ENCODE measurements at regions not wholly inside any gene's neighbourhood (a gene's known extent, or its start where the extent isn't known, plus 50 kb on each side); places are given as distances from the start of the nearest gene placed in this dataset.

DNA sequence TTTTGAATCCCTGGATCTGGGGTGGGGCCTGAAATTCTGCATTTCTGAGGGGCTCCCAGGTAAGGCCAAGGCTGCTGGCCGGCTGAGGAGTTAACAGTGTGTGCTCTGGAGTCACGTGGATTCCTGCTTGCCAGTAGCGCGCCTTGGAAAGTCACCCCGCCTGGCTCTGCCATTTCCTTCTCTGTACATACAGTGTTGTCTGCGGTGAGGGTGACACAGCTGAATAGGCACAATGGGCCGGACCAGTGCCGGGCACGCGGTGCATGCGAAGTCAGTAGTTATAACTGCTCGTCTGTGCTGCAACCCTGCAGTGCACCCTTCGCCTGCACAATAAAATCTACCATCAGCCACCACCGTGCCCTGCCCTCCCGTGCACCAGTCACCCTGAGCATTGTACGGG lies 68.0 kb upstream of the EEPD1 start:
- Histone ChIP-seq H3K36me3 (replicated peaks in 1 of 2; ENCODE audit: control insufficient read depth in 2 of 2, insufficient read depth in 2 of 2, low read length in 2 of 2) (no peaks in the 10 kb centered on the region), H2AFZ (ENCODE audit: low read length) (peak overlapping the region; percentile 29), H3K18ac (ENCODE audit: low read length) (no peak overlapping the region), H2AK5ac (ENCODE audit: low read depth, low read length) (peak overlapping the region; percentile 23), H3K4ac (ENCODE audit: low read length) (no peak overlapping the region), H3K4me1 (ENCODE audit: control insufficient read depth in 2 of 2, insufficient read depth in 1 of 2, low read depth in 1 of 2, low read length in 2 of 2) (peaks cover 0 to 5% of the 10 kb centered on the region in 2 donors), H2BK12ac (ENCODE audit: low read length) (no peak overlapping the region), H3K27ac (replicated peaks; ENCODE audit: low read length) (no peak overlapping the region), H2BK5ac (ENCODE audit: low read length) (no peak overlapping the region), H2BK15ac (ENCODE audit: low read length) (no peak overlapping the region), H3K23ac (ENCODE audit: low read depth, low read length, poor library complexity) (no peak overlapping the region), H3K14ac (ENCODE audit: low read length) (no peak overlapping the region), H3K9ac (ENCODE audit: low read depth, low read length, poor library complexity) (no peak overlapping the region), H2BK120ac (ENCODE audit: low read depth, low read length) (no peak overlapping the region), H3K79me1 (ENCODE audit: low read depth, low read length) (no peaks in the 10 kb centered on the region), H4K91ac (ENCODE audit: low read depth, low read length, poor library complexity) (no peak overlapping the region), H3K4me3 (ENCODE audit: low read length in 2 of 2) (no peak overlapping the region), H4K8ac (ENCODE audit: low read depth, low read length) (no peak overlapping the region), H3K9me3 (replicated peaks in 1 of 2; ENCODE audit: control insufficient read depth in 2 of 2, insufficient read depth in 1 of 2, low read depth in 1 of 2, low read length in 2 of 2) (peaks cover 3 to 4% of the 10 kb centered on the region in 2 donors), H3K27me3 (ENCODE audit: control insufficient read depth in 3 of 3, insufficient read depth in 3 of 3, low read depth in 1 of 3, low read length in 3 of 3) (no peaks in the 10 kb centered on the region), H3K4me2 (ENCODE audit: insufficient read depth, low read length, poor library complexity, severe bottlenecking) (no peak overlapping the region)
- DNase-seq (ENCODE audit: low spot score) = no peak
- WGBS, 2 donors (ENCODE audit: extremely low coverage in 2 of 2, insufficient read length in 2 of 2, insufficient replicate concordance in 1 of 2) = no CpG with 5 or more reads among the region's 16 CpGs

DNA sequence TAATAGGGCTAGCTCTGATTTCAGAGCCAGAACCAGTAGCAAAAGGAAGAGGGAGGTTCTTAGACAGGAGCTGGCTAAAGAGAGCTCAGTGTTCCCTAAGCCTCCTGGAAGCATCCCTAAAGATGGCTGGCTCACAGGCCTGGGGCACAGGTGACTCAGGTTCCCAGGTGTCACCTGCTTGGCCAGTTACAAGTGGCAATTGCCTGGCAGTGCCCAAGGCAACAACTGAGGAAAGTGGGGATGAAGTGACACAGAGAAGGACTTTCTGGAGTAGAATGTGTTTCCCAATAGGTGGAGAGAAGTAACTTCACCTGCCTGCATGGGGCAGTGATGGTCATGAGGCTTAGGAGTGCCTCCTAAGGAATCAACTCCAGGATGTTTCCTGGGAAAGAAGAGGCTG lies 66.5 kb upstream of the EEPD1 start:
- Histone ChIP-seq H3K23ac (ENCODE audit: low read depth, low read length, poor library complexity) (no peak overlapping the region), H3K9ac (ENCODE audit: low read depth, low read length, poor library complexity) (no peak overlapping the region), H4K91ac (ENCODE audit: low read depth, low read length, poor library complexity) (no peak overlapping the region), H2AFZ (ENCODE audit: low read length) (no peak overlapping the region), H4K8ac (ENCODE audit: low read depth, low read length) (no peak overlapping the region), H3K18ac (ENCODE audit: low read length) (no peak overlapping the region), H3K27ac (replicated peaks; ENCODE audit: low read length) (no peak overlapping the region), H2AK5ac (ENCODE audit: low read depth, low read length) (no peak overlapping the region), H3K36me3 (replicated peaks in 1 of 2; ENCODE audit: control insufficient read depth in 2 of 2, insufficient read depth in 2 of 2, low read length in 2 of 2) (no peaks in the 10 kb centered on the region), H3K4me3 (ENCODE audit: low read length in 2 of 2) (no peak overlapping the region), H3K4me2 (ENCODE audit: insufficient read depth, low read length, poor library complexity, severe bottlenecking) (no peak overlapping the region), H2BK15ac (ENCODE audit: low read length) (no peak overlapping the region), H2BK120ac (ENCODE audit: low read depth, low read length) (no peak overlapping the region), H3K4me1 (ENCODE audit: control insufficient read depth in 2 of 2, insufficient read depth in 1 of 2, low read depth in 1 of 2, low read length in 2 of 2) (peaks cover 0 to 5% of the 10 kb centered on the region in 2 donors), H3K4ac (ENCODE audit: low read length) (no peak overlapping the region), H2BK12ac (ENCODE audit: low read length) (no peak overlapping the region), H3K9me3 (replicated peaks in 1 of 2; ENCODE audit: control insufficient read depth in 2 of 2, insufficient read depth in 1 of 2, low read depth in 1 of 2, low read length in 2 of 2) (peaks cover 3 to 4% of the 10 kb centered on the region in 2 donors), H2BK5ac (ENCODE audit: low read length) (no peak overlapping the region), H3K79me1 (ENCODE audit: low read depth, low read length) (no peaks in the 10 kb centered on the region), H3K27me3 (ENCODE audit: control insufficient read depth in 3 of 3, insufficient read depth in 3 of 3, low read depth in 1 of 3, low read length in 3 of 3) (no peaks in the 10 kb centered on the region), H3K14ac (ENCODE audit: low read length) (no peak overlapping the region)
- DNase-seq (ENCODE audit: low spot score) = no peak

DNA sequence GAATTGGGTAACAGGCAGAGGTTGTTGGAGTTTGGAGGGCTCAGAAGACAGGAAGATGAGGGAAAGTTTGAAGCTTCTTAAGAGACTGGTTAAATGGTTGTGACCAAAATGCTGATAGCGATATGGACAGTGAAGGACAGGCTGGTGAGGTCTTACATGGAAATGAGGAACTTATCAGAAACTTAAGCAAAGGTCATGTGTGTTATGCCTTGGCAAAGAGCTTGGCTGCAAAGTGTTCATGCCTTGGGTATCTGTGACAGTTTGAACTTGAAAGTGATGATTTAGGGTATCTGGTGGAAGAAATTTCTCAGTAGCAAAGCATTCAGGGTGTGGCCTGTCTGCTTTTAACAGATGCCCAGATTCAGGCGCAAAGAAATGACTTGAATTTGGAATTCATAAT lies 64.5 kb upstream of the EEPD1 start:
- H3K27ac ChIP-seq (replicated peaks; ENCODE audit: low read length) = no peak overlapping the region
- H3K23ac ChIP-seq (ENCODE audit: low read depth, low read length, poor library complexity) = no peak overlapping the region
- H2BK5ac ChIP-seq (ENCODE audit: low read length) = no peak overlapping the region
- H2BK12ac ChIP-seq (ENCODE audit: low read length) = no peak overlapping the region
- H2AFZ ChIP-seq (ENCODE audit: low read length) = no peak overlapping the region
- H3K4ac ChIP-seq (ENCODE audit: low read length) = no peak overlapping the region
- no peak overlapping the region for H3K9ac ChIP-seq (ENCODE audit: low read depth, low read length, poor library complexity)
- H2BK15ac ChIP-seq (ENCODE audit: low read length) = no peak overlapping the region
- no peak overlapping the region for H3K4me2 ChIP-seq (ENCODE audit: insufficient read depth, low read length, poor library complexity, severe bottlenecking)
- H3K4me3 ChIP-seq (ENCODE audit: low read length in 2 of 2) = no peak overlapping the region
- peaks cover 3 to 7% of the 10 kb centered on the region in 2 donors for H3K9me3 ChIP-seq (replicated peaks in 1 of 2; ENCODE audit: control insufficient read depth in 2 of 2, insufficient read depth in 1 of 2, low read depth in 1 of 2, low read length in 2 of 2)
- no peaks in the 10 kb centered on the region for H3K79me1 ChIP-seq (ENCODE audit: low read depth, low read length)
- no CpG with 5 or more reads among the region's 2 CpGs for WGBS, 2 donors (ENCODE audit: extremely low coverage in 2 of 2, insufficient read length in 2 of 2, insufficient replicate concordance in 1 of 2)
- no peaks in the 10 kb centered on the region for H3K36me3 ChIP-seq (replicated peaks in 1 of 2; ENCODE audit: control insufficient read depth in 2 of 2, insufficient read depth in 2 of 2, low read length in 2 of 2)
- no peak for DNase-seq (ENCODE audit: low spot score)
- no peak overlapping the region for H4K8ac ChIP-seq (ENCODE audit: low read depth, low read length)
- no peaks in the 10 kb centered on the region for H3K4me1 ChIP-seq (ENCODE audit: control insufficient read depth in 2 of 2, insufficient read depth in 1 of 2, low read depth in 1 of 2, low read length in 2 of 2)
- no peak overlapping the region for H3K18ac ChIP-seq (ENCODE audit: low read length)
- H3K14ac ChIP-seq (ENCODE audit: low read length) = no peak overlapping the region
- H2AK5ac ChIP-seq (ENCODE audit: low read depth, low read length) = no peak overlapping the region
- no peak overlapping the region for H2BK120ac ChIP-seq (ENCODE audit: low read depth, low read length)
- no peak overlapping the region for H4K91ac ChIP-seq (ENCODE audit: low read depth, low read length, poor library complexity)
- no peaks in the 10 kb centered on the region for H3K27me3 ChIP-seq (ENCODE audit: control insufficient read depth in 3 of 3, insufficient read depth in 3 of 3, low read depth in 1 of 3, low read length in 3 of 3)

DNA sequence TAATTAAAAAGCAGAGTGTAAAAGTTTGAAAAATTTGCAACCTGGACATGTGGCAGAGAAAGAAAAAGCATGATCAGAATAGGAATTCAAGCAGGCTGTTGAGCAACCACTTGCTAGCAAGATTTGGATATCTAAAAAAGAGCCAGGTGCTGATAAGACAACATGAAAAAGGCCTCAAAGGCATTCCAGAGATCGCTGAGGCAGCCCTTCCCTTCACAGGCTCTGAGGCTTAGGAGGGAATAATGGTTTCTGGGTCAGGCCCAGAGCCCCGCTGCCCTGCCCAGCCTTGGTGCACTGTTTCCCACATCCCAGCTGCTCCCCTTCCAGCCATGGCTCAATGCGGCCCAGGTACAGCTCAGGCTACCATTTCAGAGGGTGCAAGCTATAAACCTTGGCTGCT lies 64.1 kb upstream of the EEPD1 start:
- Histone ChIP-seq H3K4me3 (ENCODE audit: low read length in 2 of 2) (no peak overlapping the region), H3K36me3 (replicated peaks in 1 of 2; ENCODE audit: control insufficient read depth in 2 of 2, insufficient read depth in 2 of 2, low read length in 2 of 2) (no peaks in the 10 kb centered on the region), H2AFZ (ENCODE audit: low read length) (no peak overlapping the region), H3K4ac (ENCODE audit: low read length) (no peak overlapping the region), H3K14ac (ENCODE audit: low read length) (no peak overlapping the region), H3K4me2 (ENCODE audit: insufficient read depth, low read length, poor library complexity, severe bottlenecking) (no peak overlapping the region), H2BK12ac (ENCODE audit: low read length) (no peak overlapping the region), H4K91ac (ENCODE audit: low read depth, low read length, poor library complexity) (no peak overlapping the region), H3K79me1 (ENCODE audit: low read depth, low read length) (no peaks in the 10 kb centered on the region), H3K23ac (ENCODE audit: low read depth, low read length, poor library complexity) (no peak overlapping the region), H3K18ac (ENCODE audit: low read length) (no peak overlapping the region), H2AK5ac (ENCODE audit: low read depth, low read length) (no peak overlapping the region), H2BK120ac (ENCODE audit: low read depth, low read length) (no peak overlapping the region), H3K27ac (replicated peaks; ENCODE audit: low read length) (no peak overlapping the region), H2BK5ac (ENCODE audit: low read length) (no peak overlapping the region), H3K9me3 (replicated peaks in 1 of 2; ENCODE audit: control insufficient read depth in 2 of 2, insufficient read depth in 1 of 2, low read depth in 1 of 2, low read length in 2 of 2) (peaks cover 3 to 8% of the 10 kb centered on the region in 2 donors), H2BK15ac (ENCODE audit: low read length) (no peak overlapping the region), H4K8ac (ENCODE audit: low read depth, low read length) (no peak overlapping the region), H3K9ac (ENCODE audit: low read depth, low read length, poor library complexity) (no peak overlapping the region), H3K27me3 (ENCODE audit: control insufficient read depth in 3 of 3, insufficient read depth in 3 of 3, low read depth in 1 of 3, low read length in 3 of 3) (no peaks in the 10 kb centered on the region), H3K4me1 (ENCODE audit: control insufficient read depth in 2 of 2, insufficient read depth in 1 of 2, low read depth in 1 of 2, low read length in 2 of 2) (no peaks in the 10 kb centered on the region)
- DNase-seq (ENCODE audit: low spot score) = no peak
- WGBS, 2 donors (ENCODE audit: extremely low coverage in 2 of 2, insufficient read length in 2 of 2, insufficient replicate concordance in 1 of 2) = no CpG with 5 or more reads among the region's 3 CpGs
